ENCODE measurements at regions not wholly inside any gene's neighbourhood (a gene's known extent, or its start where the extent isn't known, plus 50 kb on each side); places are given as distances from the start of the nearest gene placed in this dataset.
A peak's percentile ranks its signal among the peaks of the same experiment; 100 is the strongest.

- Mint-ChIP-seq H3K36me3 (no peaks in the 10 kb centered on the region), H3K4me3 (no peak overlapping the region), H3K27me3 (peaks cover 6 to 10% of the 10 kb centered on the region in 2 donors), H3K27ac (no peak overlapping the region), H3K4me1 (no peaks in the 10 kb centered on the region), H3K9me3 (no peaks in the 10 kb centered on the region)
- peaks cover 0 to 24% of the 10 kb centered on the region in 2 experiments for H3K27me3 ChIP-seq (replicated peaks in 1 of 2; ENCODE audit: control insufficient read depth in 2 of 2, extremely low read depth in 1 of 2, insufficient read depth in 2 of 2, low read length in 1 of 2)
- no peak overlapping the region for H3K4me3 ChIP-seq (ENCODE audit: control insufficient read depth in 1 of 2, extremely low read depth in 1 of 2, low read length in 1 of 2)
- DNase-seq (no peak), ATAC-seq (replicated peaks in 1 of 4) (no peak)
- no peaks in the 10 kb centered on the region for H3K4me1 ChIP-seq (ENCODE audit: control insufficient read depth in 1 of 2, extremely low read depth in 1 of 2, insufficient read depth in 2 of 2, low read length in 2 of 2)
- ChIA-PET POLR2A (no interaction called here), CTCF (no interaction called here)
- no peak overlapping the region for H3K27ac ChIP-seq (ENCODE audit: low read length)
- WGBS (ENCODE audit: insufficient coverage): 89% methylated on average over 19 of the region's 29 CpGs
- no peaks in the 10 kb centered on the region for H3K9me3 ChIP-seq
- H3K36me3 ChIP-seq (ENCODE audit: control insufficient read depth in 2 of 2, extremely low read depth in 1 of 2, insufficient read depth in 1 of 2, low read length in 1 of 2): no peaks in the 10 kb centered on the region
Observed at GRCh38 chr13:111511805-111512504, 191.5 kb downstream of the TEX29 start.

DNA sequence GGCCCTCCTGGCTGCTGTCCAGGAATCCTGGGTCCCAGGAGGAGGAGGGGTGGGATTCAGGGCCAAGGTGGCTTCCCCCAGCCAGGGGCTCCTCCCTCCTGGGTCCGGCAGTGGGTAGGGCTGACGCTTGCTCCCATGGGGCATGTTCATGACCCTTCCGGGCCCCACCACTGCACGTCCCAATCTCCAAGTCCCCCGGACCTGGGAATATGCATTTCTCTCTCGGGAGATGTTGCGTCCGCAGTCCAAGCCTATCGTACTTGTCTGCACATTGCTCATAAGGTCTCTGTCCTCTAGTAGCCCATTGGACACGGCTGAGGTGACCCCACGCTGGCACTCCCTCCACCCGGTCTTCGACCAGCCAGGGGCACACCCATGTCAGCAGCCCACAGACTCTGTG lies 192.3 kb downstream of the TEX29 start:
- Mint-ChIP-seq H3K4me1 (no peaks in the 10 kb centered on the region), H3K27me3 (peaks cover 6 to 10% of the 10 kb centered on the region in 2 donors), H3K36me3 (no peaks in the 10 kb centered on the region), H3K4me3 (no peak overlapping the region), H3K27ac (no peak overlapping the region), H3K9me3 (no peaks in the 10 kb centered on the region)
- DNase-seq (no peak), ATAC-seq (replicated peaks in 1 of 4) (no peak)
- Histone ChIP-seq H3K9me3 (no peaks in the 10 kb centered on the region), H3K27ac (ENCODE audit: low read length) (no peak overlapping the region), H3K4me3 (ENCODE audit: control insufficient read depth in 1 of 2, extremely low read depth in 1 of 2, low read length in 1 of 2) (no peak overlapping the region), H3K36me3 (ENCODE audit: control insufficient read depth in 2 of 2, extremely low read depth in 1 of 2, insufficient read depth in 1 of 2, low read length in 1 of 2) (no peaks in the 10 kb centered on the region), H3K4me1 (ENCODE audit: control insufficient read depth in 1 of 2, extremely low read depth in 1 of 2, insufficient read depth in 2 of 2, low read length in 2 of 2) (no peaks in the 10 kb centered on the region), H3K27me3 (replicated peaks in 1 of 2; ENCODE audit: control insufficient read depth in 2 of 2, extremely low read depth in 1 of 2, insufficient read depth in 2 of 2, low read length in 1 of 2) (peaks cover 0 to 24% of the 10 kb centered on the region in 2 experiments)
- POLR2A ChIA-PET: no interaction called here
- CTCF ChIA-PET: no interaction called here
- 82% methylated on average over 13 of the region's 13 CpGs for WGBS (ENCODE audit: insufficient coverage)

DNA sequence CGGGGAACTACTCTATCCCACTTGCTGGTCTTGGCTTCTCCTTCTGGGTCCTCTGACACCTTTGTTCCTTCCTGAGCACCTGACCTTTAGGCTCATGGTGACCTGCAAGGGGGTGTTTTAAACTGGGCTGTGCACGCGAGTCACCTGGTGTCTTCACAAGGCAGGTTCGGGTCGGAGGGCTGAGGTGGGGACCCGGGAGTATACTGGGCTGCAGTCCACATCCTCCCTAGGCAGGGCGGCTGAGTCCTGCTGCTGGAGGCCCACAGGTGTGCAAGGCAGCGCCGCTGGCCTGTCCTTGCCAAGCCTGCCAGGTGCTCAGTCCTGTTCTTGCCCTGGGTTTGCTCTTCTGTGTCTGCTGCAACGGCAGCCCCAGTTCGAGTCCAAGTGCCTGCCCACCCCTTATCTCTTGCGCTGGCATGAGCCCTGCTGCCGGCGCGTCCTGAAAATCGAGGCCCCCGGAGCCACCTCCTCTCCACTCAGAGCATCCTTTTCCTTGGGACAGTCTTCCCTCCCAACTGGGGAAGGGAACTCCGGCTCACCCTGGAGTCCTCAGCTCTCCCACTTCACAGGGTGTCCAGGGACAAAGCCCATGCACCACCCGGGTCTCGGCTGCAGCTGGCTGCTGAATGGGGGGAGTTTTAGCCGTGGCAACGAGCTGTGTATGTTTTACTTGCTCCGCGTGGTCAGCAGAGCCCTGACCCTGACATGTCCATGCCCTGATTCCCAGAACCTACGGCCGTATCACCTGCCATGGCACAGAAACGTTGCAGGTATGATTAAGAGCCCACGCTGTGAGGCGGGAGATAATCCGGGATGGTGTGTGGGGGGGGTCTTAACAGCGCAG lies 193.5 kb downstream of the TEX29 start:
- CTCF ChIA-PET: no interaction called here
- H3K27me3 ChIP-seq (replicated peaks in 1 of 2; ENCODE audit: control insufficient read depth in 2 of 2, extremely low read depth in 1 of 2, insufficient read depth in 2 of 2, low read length in 1 of 2): peaks cover 0 to 21% of the 10 kb centered on the region in 2 experiments
- H3K27ac Mint-ChIP-seq: no peak overlapping the region

GRCh38 chr13:111514610-111515306 lies 194.3 kb downstream of the TEX29 start:
- Histone ChIP-seq H3K27me3 (replicated peaks in 1 of 2; ENCODE audit: control insufficient read depth in 2 of 2, extremely low read depth in 1 of 2, insufficient read depth in 2 of 2, low read length in 1 of 2) (peaks cover 0 to 23% of the 10 kb centered on the region in 2 experiments), H3K9me3 (no peaks in the 10 kb centered on the region), H3K27ac (ENCODE audit: low read length) (no peak overlapping the region), H3K4me3 (ENCODE audit: control insufficient read depth in 1 of 2, extremely low read depth in 1 of 2, low read length in 1 of 2) (no peak overlapping the region), H3K36me3 (ENCODE audit: control insufficient read depth in 2 of 2, extremely low read depth in 1 of 2, insufficient read depth in 1 of 2, low read length in 1 of 2) (no peaks in the 10 kb centered on the region), H3K4me1 (ENCODE audit: control insufficient read depth in 1 of 2, extremely low read depth in 1 of 2, insufficient read depth in 2 of 2, low read length in 2 of 2) (no peaks in the 10 kb centered on the region)
- POLR2A ChIA-PET: no interaction called here
- Mint-ChIP-seq H3K27ac (no peak overlapping the region), H3K36me3 (no peaks in the 10 kb centered on the region), H3K4me3 (no peak overlapping the region), H3K27me3 (peaks cover 6 to 10% of the 10 kb centered on the region in 2 donors), H3K9me3 (no peaks in the 10 kb centered on the region), H3K4me1 (no peaks in the 10 kb centered on the region)
- DNase-seq (no peak), ATAC-seq (replicated peaks in 1 of 4) (no peak)
- CTCF ChIA-PET: no interaction called here
- 86% methylated on average over 10 of the region's 24 CpGs for WGBS (ENCODE audit: insufficient coverage)

More for the DNA sequence above, 193.5 kb downstream of the TEX29 start:
- Mint-ChIP-seq H3K36me3 (no peaks in the 10 kb centered on the region), H3K9me3 (no peaks in the 10 kb centered on the region), H3K4me3 (no peak overlapping the region), H3K4me1 (no peaks in the 10 kb centered on the region), H3K27me3 (peaks cover 6 to 10% of the 10 kb centered on the region in 2 donors)
- H3K27ac ChIP-seq (ENCODE audit: low read length): no peak overlapping the region
- POLR2A ChIA-PET: no interaction called here
- no peak overlapping the region for H3K4me3 ChIP-seq (ENCODE audit: control insufficient read depth in 1 of 2, extremely low read depth in 1 of 2, low read length in 1 of 2)
- no peaks in the 10 kb centered on the region for H3K36me3 ChIP-seq (ENCODE audit: control insufficient read depth in 2 of 2, extremely low read depth in 1 of 2, insufficient read depth in 1 of 2, low read length in 1 of 2)
- peak in 1 of 35 experiments; percentile 0 for DNase-seq
- no peak for ATAC-seq (replicated peaks in 1 of 4)
- no peaks in the 10 kb centered on the region for H3K4me1 ChIP-seq (ENCODE audit: control insufficient read depth in 1 of 2, extremely low read depth in 1 of 2, insufficient read depth in 2 of 2, low read length in 2 of 2)
- 85% methylated on average over 27 of the region's 31 CpGs for WGBS (ENCODE audit: insufficient coverage)
- no peaks in the 10 kb centered on the region for H3K9me3 ChIP-seq

GRCh38 chr13:111515307-111515617 lies 194.8 kb downstream of the TEX29 start:
- ATAC-seq (replicated peaks in 1 of 4): no peak
- ChIA-PET CTCF (no interaction called here), POLR2A (no interaction called here)
- H3K9me3 ChIP-seq: no peaks in the 10 kb centered on the region
- 71% methylated on average over 2 of the region's 3 CpGs for WGBS (ENCODE audit: insufficient coverage)
- peaks cover 0 to 24% of the 10 kb centered on the region in 2 experiments for H3K27me3 ChIP-seq (replicated peaks in 1 of 2; ENCODE audit: control insufficient read depth in 2 of 2, extremely low read depth in 1 of 2, insufficient read depth in 2 of 2, low read length in 1 of 2)
- no peaks in the 10 kb centered on the region for H3K9me3 Mint-ChIP-seq
- H3K36me3 Mint-ChIP-seq: no peaks in the 10 kb centered on the region
- no peak for DNase-seq
- peaks cover 6 to 10% of the 10 kb centered on the region in 2 donors for H3K27me3 Mint-ChIP-seq
- H3K27ac ChIP-seq (ENCODE audit: low read length): no peak overlapping the region
- H3K4me3 ChIP-seq (ENCODE audit: control insufficient read depth in 1 of 2, extremely low read depth in 1 of 2, low read length in 1 of 2): no peak overlapping the region
- no peaks in the 10 kb centered on the region for H3K4me1 Mint-ChIP-seq
- no peaks in the 10 kb centered on the region for H3K36me3 ChIP-seq (ENCODE audit: control insufficient read depth in 2 of 2, extremely low read depth in 1 of 2, insufficient read depth in 1 of 2, low read length in 1 of 2)
- H3K27ac Mint-ChIP-seq: no peak overlapping the region
- no peaks in the 10 kb centered on the region for H3K4me1 ChIP-seq (ENCODE audit: control insufficient read depth in 1 of 2, extremely low read depth in 1 of 2, insufficient read depth in 2 of 2, low read length in 2 of 2)
- no peak overlapping the region for H3K4me3 Mint-ChIP-seq

DNA sequence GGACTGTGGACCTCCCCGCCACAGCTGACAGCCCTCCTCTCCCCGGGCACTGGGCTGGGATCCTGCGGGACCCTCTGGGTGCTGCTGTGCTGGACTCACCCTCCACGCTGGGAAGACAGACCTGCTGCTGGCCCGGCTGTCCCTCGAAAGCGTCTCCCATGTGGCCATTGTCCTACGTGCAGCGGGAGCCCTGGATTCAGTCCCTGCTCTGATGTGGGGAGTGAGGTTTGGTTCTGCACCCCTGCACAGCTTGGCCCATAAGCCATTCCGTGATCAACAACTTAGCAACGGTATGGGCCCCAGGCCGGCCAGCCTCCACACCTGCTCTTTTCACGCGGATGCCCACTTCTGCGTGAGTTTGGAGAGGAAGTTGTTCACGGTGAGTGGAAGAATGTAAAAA lies 195.2 kb downstream of the TEX29 start:
- no peaks in the 10 kb centered on the region for H3K9me3 ChIP-seq
- Mint-ChIP-seq H3K27me3 (peaks cover 6 to 10% of the 10 kb centered on the region in 2 donors), H3K4me3 (no peak overlapping the region), H3K9me3 (no peaks in the 10 kb centered on the region), H3K36me3 (no peaks in the 10 kb centered on the region), H3K27ac (no peak overlapping the region), H3K4me1 (no peaks in the 10 kb centered on the region)
- ChIA-PET CTCF (no interaction called here), POLR2A (no interaction called here)
- H3K27ac ChIP-seq (ENCODE audit: low read length): no peak overlapping the region
- H3K4me3 ChIP-seq (ENCODE audit: control insufficient read depth in 1 of 2, extremely low read depth in 1 of 2, low read length in 1 of 2): no peak overlapping the region
- H3K4me1 ChIP-seq (ENCODE audit: control insufficient read depth in 1 of 2, extremely low read depth in 1 of 2, insufficient read depth in 2 of 2, low read length in 2 of 2): no peaks in the 10 kb centered on the region
- DNase-seq (peak in 1 of 35 experiments; percentile 1), ATAC-seq (replicated peaks in 1 of 4) (no peak)
- 63% methylated on average over 4 of the region's 16 CpGs for WGBS (ENCODE audit: insufficient coverage)
- H3K27me3 ChIP-seq (replicated peaks in 1 of 2; ENCODE audit: control insufficient read depth in 2 of 2, extremely low read depth in 1 of 2, insufficient read depth in 2 of 2, low read length in 1 of 2): peaks cover 0 to 28% of the 10 kb centered on the region in 2 experiments
- H3K36me3 ChIP-seq (ENCODE audit: control insufficient read depth in 2 of 2, extremely low read depth in 1 of 2, insufficient read depth in 1 of 2, low read length in 1 of 2): no peaks in the 10 kb centered on the region
